HG02885 (cell line): ENCODE measurements at regions not wholly inside any gene's neighbourhood (a gene's known extent, or its start where the extent isn't known, plus 50 kb on each side); places are given as distances from the start of the nearest gene placed in this dataset.

Source experiments
- ATAC-seq: cut with Tn5 transposase; IDR thresholded peaks from one replicate; pipeline ENCODE4 v1.9.1; 2021; ENCODE audit warnings: mild to moderate bottlenecking; ENCODE audit not compliant: unreplicated experiment, poor library complexity

- ATAC-seq = no peak
Observed at GRCh38 chr6:14716499-14717146, 529.2 kb upstream of the JARID2 start.

- ATAC-seq = no peak
Observed at GRCh38 chr6:14717307-14717706, 528.6 kb upstream of the JARID2 start.

- no peak for ATAC-seq
Observed at GRCh38 chr6:14718861-14719260, 527.0 kb upstream of the JARID2 start.

GRCh38 chr6:14719270-14719669 lies 526.6 kb upstream of the JARID2 start:
- ATAC-seq = no peak

- no peak for ATAC-seq
Observed at GRCh38 chr6:14720411-14721102, 525.3 kb upstream of the JARID2 start.

GRCh38 chr6:14721103-14721758 lies 524.6 kb upstream of the JARID2 start:
- ATAC-seq = no peak

GRCh38 chr6:14722001-14722562 lies 523.8 kb upstream of the JARID2 start:
- ATAC-seq = no peak

- no peak for ATAC-seq
Observed at GRCh38 chr6:14722704-14723103, 523.2 kb upstream of the JARID2 start.

- ATAC-seq = no peak
Observed at GRCh38 chr6:14723535-14724086, 522.3 kb upstream of the JARID2 start.

GRCh38 chr6:14724549-14724948 lies 521.3 kb upstream of the JARID2 start:
- no peak for ATAC-seq

- no peak for ATAC-seq
Observed at GRCh38 chr6:14726816-14727493, 518.9 kb upstream of the JARID2 start.

- ATAC-seq = no peak
Observed at GRCh38 chr6:14727494-14728395, 518.1 kb upstream of the JARID2 start.

- no peak for ATAC-seq
Observed at GRCh38 chr6:14728396-14729024, 517.4 kb upstream of the JARID2 start.

GRCh38 chr6:14729129-14729871 lies 516.6 kb upstream of the JARID2 start:
- ATAC-seq = peak; percentile 58

GRCh38 chr6:14730654-14731053 lies 515.2 kb upstream of the JARID2 start:
- ATAC-seq = no peak

- ATAC-seq = no peak
Observed at GRCh38 chr6:14731611-14732010, 514.3 kb upstream of the JARID2 start.

- ATAC-seq = no peak
Observed at GRCh38 chr6:14732226-14732843, 513.5 kb upstream of the JARID2 start.
